Omental fat pad (tissue), 3 donors: ENCODE measurements at regions not wholly inside any gene's neighbourhood (a gene's known extent, or its start where the extent isn't known, plus 50 kb on each side); places are given as distances from the start of the nearest gene placed in this dataset.
A peak's percentile ranks its signal among the peaks of the same experiment; 100 is the strongest.

ENCODE experiments used
- ATAC-seq: fragments of 150-250 bp; one replicate; pipeline ENCODE4 v1.9.1; 2016; ENCODE audit warnings: mild to moderate bottlenecking, moderate library complexity; ENCODE audit not compliant: low FRiP score
- DNase-seq: peaks from one replicate; pipeline ENCODE4 v3.0.0-alpha.2; 2019; ENCODE audit warnings: low spot score
- CTCF ChIP-seq, 3 donors: fragments of 450-650 bp; IDR thresholded peaks; one replicate each; pipeline ENCODE4 v1.5.1; 2016 to 2017; ENCODE audit warnings: antibody characterized with exemption in 3 of 3, mild to moderate bottlenecking in 3 of 3, moderate library complexity in 2 of 3

- peak; percentile 32 for ATAC-seq
- no peak for DNase-seq
Observed at GRCh38 chr10:36802490-36803153, 322.8 kb upstream of the ANKRD30A start.

GRCh38 chr10:36801660-36802059, 323.7 kb upstream of the ANKRD30A start:
- TF ChIP-seq CTCF (IDR thresholded peaks at IDR 0.05) = no peak
- no peak for DNase-seq
- ATAC-seq = no peak

More at GRCh38 chr10:36802490-36803153, 322.8 kb upstream of the ANKRD30A start:
- TF ChIP-seq CTCF (IDR thresholded peaks at IDR 0.05) = no peak

- DNase-seq (no peak), ATAC-seq (no peak)
- no peak for TF ChIP-seq CTCF (IDR thresholded peaks at IDR 0.05)
Observed at GRCh38 chr10:36794981-36795380, 330.4 kb upstream of the ANKRD30A start.

GRCh38 chr10:36789974-36790373, 335.4 kb upstream of the ANKRD30A start:
- ATAC-seq (no peak), DNase-seq (no peak)
- no peak for TF ChIP-seq CTCF (IDR thresholded peaks at IDR 0.05)

GRCh38 chr10:36788152-36788551, 337.2 kb upstream of the ANKRD30A start:
- TF ChIP-seq CTCF (IDR thresholded peaks at IDR 0.05) = no peak
- ATAC-seq = no peak
- DNase-seq = no peak

GRCh38 chr10:36783400-36783799, 342.0 kb upstream of the ANKRD30A start:
- DNase-seq (no peak), ATAC-seq (no peak)
- no peak for TF ChIP-seq CTCF (IDR thresholded peaks at IDR 0.05)

GRCh38 chr10:36781570-36781969, 343.8 kb upstream of the ANKRD30A start:
- no peak for DNase-seq

More at GRCh38 chr10:36781570-36781969, 343.8 kb upstream of the ANKRD30A start:
- ATAC-seq = no peak
- TF ChIP-seq CTCF (IDR thresholded peaks at IDR 0.05) = no peak
